Chondrocyte (in vitro differentiated cells): ENCODE measurements at regions not wholly inside any gene's neighbourhood (a gene's known extent, or its start where the extent isn't known, plus 50 kb on each side); places are given as distances from the start of the nearest gene placed in this dataset.

Experiments used
- DNase-seq: peaks from one replicate; pipeline ENCODE4 v3.0.0; 2021; ENCODE audit warnings: mixed read lengths, low spot score
- H3K27ac Mint-ChIP-seq: one replicate; pipeline ENCODE4 v1.8.0; 2021; ENCODE audit warnings: mild to moderate bottlenecking, moderate library complexity, mixed read lengths; ENCODE audit not compliant: unreplicated experiment
- H3K27me3 Mint-ChIP-seq: 2 replicates; pipeline ENCODE4 v1.8.0; 2021; ENCODE audit warnings: low read depth, mixed read lengths
- H3K36me3 Mint-ChIP-seq: 2 replicates; pipeline ENCODE4 v1.8.0; 2021; ENCODE audit warnings: low read depth, mixed read lengths
- H3K4me1 Mint-ChIP-seq: 2 replicates; pipeline ENCODE4 v1.8.0; 2021; ENCODE audit warnings: low read depth, mild to moderate bottlenecking, mixed read lengths
- H3K4me3 Mint-ChIP-seq: one replicate; pipeline ENCODE4 v1.8.0; 2021; ENCODE audit warnings: mild to moderate bottlenecking, moderate library complexity, mixed read lengths; ENCODE audit not compliant: unreplicated experiment
- H3K9me3 Mint-ChIP-seq: 2 replicates; pipeline ENCODE4 v1.8.0; 2021; ENCODE audit warnings: low read depth, mixed read lengths
- TF ChIP-seq, protein P1 (sequence below): fragments of 200-600 bp; sonication (generic); IDR thresholded peaks from 2 replicates; pipeline ENCODE4 v1.5.0; 2021; ENCODE audit warnings: antibody characterized with exemption, mild to moderate bottlenecking, moderate library complexity

DNA sequence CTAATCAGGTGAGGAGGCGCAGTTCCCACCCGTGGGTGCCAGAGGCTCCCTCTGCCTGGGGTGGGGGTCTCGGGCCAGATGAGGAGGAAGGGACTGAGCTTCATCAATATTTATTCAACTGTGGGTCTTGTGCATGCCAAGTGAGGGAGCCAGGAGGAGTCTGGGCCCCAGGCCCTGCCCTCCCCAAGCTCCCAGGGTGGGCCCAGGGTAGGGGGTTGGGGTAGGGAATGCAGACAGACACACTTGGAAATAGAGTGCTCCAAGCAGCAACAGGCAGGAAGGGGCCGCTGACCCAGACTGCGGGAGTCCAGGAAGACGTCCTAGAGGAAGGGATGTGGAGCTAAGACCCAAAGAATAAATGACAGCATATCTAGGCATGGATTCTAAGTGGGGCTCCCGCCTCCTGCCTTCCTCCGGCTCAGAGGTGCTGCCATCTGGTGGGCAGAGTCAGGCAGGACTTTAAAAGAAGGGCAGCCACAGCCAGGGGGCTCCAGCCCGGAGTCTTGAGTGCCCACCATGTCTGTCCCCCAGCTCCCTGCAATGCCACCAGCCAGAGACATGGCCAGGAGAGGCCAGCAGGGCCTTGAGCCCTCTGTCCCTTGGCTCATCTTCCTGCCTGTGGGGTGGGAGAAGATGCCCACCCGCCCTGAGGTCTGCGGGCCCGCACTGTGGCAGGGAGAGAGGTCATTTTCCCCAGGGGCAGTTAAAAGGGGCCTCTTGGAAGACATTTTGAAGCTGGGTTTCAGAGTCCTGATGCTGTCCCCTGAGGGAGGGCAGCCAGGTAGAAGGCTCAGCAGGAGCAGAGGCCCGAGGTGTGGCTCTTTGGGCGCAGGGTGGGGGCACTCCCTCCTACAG, 70.1 kb downstream of the PHETA1 start:
- H3K36me3 Mint-ChIP-seq = no peaks in the 10 kb centered on the region
- no peak for DNase-seq
- H3K4me3 Mint-ChIP-seq = no peak overlapping the region
- TF ChIP-seq, protein P1, sequence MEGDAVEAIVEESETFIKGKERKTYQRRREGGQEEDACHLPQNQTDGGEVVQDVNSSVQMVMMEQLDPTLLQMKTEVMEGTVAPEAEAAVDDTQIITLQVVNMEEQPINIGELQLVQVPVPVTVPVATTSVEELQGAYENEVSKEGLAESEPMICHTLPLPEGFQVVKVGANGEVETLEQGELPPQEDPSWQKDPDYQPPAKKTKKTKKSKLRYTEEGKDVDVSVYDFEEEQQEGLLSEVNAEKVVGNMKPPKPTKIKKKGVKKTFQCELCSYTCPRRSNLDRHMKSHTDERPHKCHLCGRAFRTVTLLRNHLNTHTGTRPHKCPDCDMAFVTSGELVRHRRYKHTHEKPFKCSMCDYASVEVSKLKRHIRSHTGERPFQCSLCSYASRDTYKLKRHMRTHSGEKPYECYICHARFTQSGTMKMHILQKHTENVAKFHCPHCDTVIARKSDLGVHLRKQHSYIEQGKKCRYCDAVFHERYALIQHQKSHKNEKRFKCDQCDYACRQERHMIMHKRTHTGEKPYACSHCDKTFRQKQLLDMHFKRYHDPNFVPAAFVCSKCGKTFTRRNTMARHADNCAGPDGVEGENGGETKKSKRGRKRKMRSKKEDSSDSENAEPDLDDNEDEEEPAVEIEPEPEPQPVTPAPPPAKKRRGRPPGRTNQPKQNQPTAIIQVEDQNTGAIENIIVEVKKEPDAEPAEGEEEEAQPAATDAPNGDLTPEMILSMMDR = peak; percentile 93
- no peaks in the 10 kb centered on the region for H3K4me1 Mint-ChIP-seq
- H3K9me3 Mint-ChIP-seq = no peaks in the 10 kb centered on the region
- H3K27me3 Mint-ChIP-seq = peaks cover 6% of the 10 kb centered on the region
- no peak overlapping the region for H3K27ac Mint-ChIP-seq

DNA sequence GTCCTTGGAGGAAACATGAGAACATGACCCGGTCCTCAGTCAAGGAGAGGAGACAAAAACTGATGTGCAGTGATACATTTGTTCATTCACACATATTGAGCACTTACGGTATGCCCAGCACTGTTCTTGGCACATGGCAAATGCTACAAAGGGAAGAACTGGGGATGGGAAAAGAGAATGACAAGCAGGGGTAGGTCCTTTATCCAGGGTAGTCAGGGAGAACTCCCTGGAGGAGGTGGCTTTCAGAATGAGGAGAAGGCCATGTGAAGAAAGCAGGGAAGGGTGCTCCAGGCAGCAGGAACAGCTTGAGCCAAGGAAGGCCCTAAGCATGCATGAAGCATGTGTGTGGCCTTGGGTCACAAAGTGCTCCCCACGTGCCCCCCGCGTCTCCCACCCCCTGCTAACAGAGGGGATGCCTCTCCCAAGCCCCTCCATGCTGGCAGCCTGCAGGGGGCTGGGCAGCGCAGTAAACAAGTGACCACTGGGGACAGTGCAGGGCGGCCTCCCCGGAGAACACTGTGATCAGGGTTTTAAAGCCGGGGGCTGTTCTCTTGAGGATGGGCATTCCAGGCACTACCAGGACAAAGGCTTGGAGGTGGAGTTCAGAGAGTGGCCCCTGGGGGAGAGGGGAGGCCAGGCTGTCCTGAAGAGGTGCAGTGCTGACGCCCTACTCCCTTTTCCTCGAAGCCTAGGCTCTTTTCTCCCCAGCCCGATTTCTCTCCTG, 71.0 kb downstream of the PHETA1 start:
- Mint-ChIP-seq H3K4me3 (no peak overlapping the region), H3K9me3 (no peaks in the 10 kb centered on the region), H3K27me3 (peaks cover 8% of the 10 kb centered on the region), H3K27ac (no peak overlapping the region), H3K36me3 (no peaks in the 10 kb centered on the region), H3K4me1 (no peaks in the 10 kb centered on the region)
- TF ChIP-seq, protein P1 = no peak
- no peak for DNase-seq

DNA sequence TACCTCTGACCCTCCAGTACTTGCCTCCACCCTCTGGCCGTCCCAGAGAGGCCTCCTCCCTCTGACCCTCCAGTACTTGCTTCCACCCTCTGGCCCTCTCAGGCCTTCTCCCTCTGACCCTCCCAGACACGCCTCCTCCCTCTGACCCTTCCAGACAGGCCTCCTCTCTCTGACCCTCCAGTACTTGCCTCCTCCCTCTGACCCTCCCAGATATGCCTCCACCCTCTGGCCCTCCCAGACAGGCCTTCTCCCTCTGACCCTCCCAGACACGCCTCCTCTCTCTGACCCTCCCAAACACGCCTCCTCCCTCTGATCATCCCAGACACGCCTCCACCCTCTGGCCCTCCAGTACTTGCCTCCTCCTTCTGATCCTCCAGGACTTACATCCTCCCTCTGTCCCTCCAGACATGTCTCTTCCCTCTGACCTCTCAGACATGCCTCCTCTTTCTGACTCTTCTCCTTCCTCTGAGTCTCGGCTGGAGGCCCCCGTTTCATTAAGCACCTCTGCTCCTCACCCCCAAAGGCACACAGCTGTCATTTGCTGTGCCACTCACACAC, 71.9 kb downstream of the PHETA1 start:
- Mint-ChIP-seq H3K4me1 (no peaks in the 10 kb centered on the region), H3K9me3 (no peaks in the 10 kb centered on the region), H3K36me3 (no peaks in the 10 kb centered on the region), H3K4me3 (no peak overlapping the region), H3K27ac (no peak overlapping the region), H3K27me3 (peaks cover 5% of the 10 kb centered on the region)
- DNase-seq = no peak
- TF ChIP-seq, protein P1 = no peak

DNA sequence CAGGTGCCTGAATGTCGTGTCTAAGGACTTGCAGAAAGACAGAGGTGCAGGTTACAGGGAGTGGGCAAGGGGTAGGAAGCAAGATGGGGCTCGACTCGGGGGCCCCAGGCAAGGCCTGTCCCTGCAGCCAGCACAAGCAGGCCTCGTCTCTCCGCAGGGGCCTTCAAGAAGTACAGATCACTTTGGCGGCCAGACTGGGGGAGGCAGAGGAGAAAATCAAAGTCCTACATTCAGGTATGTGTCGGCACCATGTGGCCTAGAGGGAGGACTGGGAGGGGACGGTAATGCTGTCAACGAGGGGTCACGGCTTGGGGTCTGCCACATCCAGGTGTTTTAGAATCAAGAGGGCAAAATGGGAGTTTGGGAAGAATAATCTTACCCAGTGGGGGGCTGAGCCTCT, 73.7 kb downstream of the PHETA1 start:
- no peak for DNase-seq

More for the DNA sequence above, 73.7 kb downstream of the PHETA1 start:
- no peak overlapping the region for H3K4me3 Mint-ChIP-seq
- H3K27me3 Mint-ChIP-seq = peaks cover 1% of the 10 kb centered on the region
- no peaks in the 10 kb centered on the region for H3K9me3 Mint-ChIP-seq
- H3K36me3 Mint-ChIP-seq = no peaks in the 10 kb centered on the region
- no peaks in the 10 kb centered on the region for H3K4me1 Mint-ChIP-seq
- no peak overlapping the region for H3K27ac Mint-ChIP-seq
- TF ChIP-seq, protein P1 = no peak
